Epithelial cell of proximal tubule (primary cell): ENCODE measurements at regions not wholly inside any gene's neighbourhood (a gene's known extent, or its start where the extent isn't known, plus 50 kb on each side); places are given as distances from the start of the nearest gene placed in this dataset.

Experiments
- DNase-seq: peaks from one replicate; pipeline ENCODE4 v3.0.0-alpha.2; 2011; ENCODE audit warnings: low read depth
- H3K4me3 ChIP-seq: 2 replicates; pipeline ENCODE4 v1.5.1; 2011; ENCODE audit warnings: low read depth, mild to moderate bottlenecking, low read length
- CTCF ChIP-seq: conservative IDR thresholded peaks from 2 replicates; pipeline ENCODE4 v1.5.1; 2012; ENCODE audit warnings: low read depth, mild to moderate bottlenecking, low read length

- no peak overlapping the region for H3K4me3 ChIP-seq
- DNase-seq = no peak
- TF ChIP-seq CTCF = no peak
Measured at GRCh38 chr22:35488513-35488912, 52.1 kb upstream of the RASD2 start.

GRCh38 chr22:35489239-35489638, 51.4 kb upstream of the RASD2 start:
- TF ChIP-seq CTCF = no peak
- no peak for DNase-seq
- H3K4me3 ChIP-seq = no peak overlapping the region
